ENCODE measurements at regions not wholly inside any gene's neighbourhood (a gene's known extent, or its start where the extent isn't known, plus 50 kb on each side); places are given as distances from the start of the nearest gene placed in this dataset.
"Not testable (repeated sequence)": the region's sequence is repeated elsewhere in the genome, so short reads cannot be mapped to it uniquely, and the experiment has no call there.

DNA sequence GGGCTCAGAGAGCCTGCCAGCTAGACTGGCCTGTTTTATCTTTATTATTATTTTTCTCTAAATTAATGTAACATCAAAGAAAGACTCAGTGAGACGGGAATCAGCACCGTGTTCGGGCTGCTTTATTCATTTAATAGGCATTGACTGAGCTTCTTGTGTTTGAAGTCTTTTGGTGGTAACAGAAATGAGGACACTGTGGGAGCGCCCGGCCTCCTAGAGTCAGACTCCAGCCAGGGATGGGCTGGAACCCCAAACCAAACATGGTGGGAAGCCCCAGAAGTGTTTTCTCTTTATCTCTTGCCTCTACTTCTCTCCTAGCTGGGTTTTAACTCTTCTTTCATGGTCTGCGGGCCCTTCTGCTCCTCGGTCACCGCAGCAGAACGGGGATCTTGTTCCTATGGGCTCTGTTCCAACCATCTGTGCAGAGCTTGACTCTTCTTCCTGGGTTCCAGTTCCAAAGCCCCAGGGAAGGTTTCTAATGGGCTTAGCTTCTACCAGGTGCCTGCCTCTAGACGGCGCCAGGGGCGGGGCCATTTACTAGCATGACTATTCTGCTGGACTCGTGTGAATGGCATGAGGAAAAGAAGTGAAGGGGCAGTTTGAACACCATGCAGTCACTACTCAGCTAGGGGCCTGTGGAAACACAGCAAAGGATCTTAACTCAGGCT lies 123.8 kb downstream of the FGF18 start:
- Histone ChIP-seq H3K4me2 (ENCODE audit: low read length) (no peak overlapping the region), H3K4me3 (ENCODE audit: low read length) (no peak overlapping the region), H3K9ac (ENCODE audit: low read depth, low read length) (no peak overlapping the region), H3K4me1 (ENCODE audit: control insufficient read depth, insufficient read depth, low read length) (no peaks in the 10 kb centered on the region), H3K27me3 (ENCODE audit: control insufficient read depth, insufficient read depth, low read length) (peaks cover 16% of the 10 kb centered on the region), H3K36me3 (ENCODE audit: insufficient read depth, low read length) (no peaks in the 10 kb centered on the region), H3K9me3 (replicated peaks; ENCODE audit: low read length) (no peaks in the 10 kb centered on the region)

DNA sequence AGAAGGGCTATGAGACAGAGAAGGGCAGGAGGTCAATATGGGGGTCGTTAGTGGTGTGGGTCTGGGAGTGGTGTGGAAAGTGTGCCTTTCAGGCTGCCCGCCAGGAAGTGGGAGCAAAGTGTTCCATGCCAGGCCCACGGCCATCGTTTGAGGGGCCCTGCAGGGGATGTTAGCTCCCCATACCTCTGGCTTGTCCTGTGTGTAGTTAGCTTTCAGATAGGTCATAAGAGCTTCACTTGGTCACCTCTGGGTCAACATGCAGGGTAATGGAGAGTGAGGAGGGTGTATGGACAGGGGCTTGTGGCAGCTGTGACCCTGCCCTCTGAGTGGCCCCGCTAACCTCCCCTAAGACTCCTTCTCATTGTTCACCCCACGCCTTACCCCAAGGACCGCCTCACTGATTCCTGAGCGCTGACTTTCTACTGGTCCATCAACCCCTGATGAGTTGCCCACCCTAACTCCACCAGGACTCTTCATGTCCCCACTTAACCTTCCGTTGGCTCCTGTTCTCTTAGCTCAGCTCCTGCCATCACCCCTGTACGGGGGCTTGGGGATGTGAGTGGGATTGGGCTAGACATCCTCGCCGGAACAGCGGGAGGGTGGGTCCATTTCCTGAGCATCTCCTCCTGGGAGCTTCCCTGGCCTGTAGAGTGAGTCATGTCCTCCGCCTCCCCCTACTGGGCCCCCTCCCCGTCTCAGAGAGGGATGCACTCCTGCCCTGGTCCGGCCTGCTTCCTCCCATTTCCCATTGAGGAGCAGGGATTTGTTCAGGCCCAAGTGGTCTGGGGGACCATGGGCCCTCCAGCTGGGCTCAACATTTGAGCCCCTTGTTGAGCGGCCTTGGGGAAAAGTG lies 125.7 kb downstream of the FGF18 start:
- Histone ChIP-seq H3K27me3 (ENCODE audit: control insufficient read depth, insufficient read depth, low read length) (peaks cover 24% of the 10 kb centered on the region), H3K9ac (ENCODE audit: low read depth, low read length) (no peak overlapping the region), H3K4me3 (ENCODE audit: low read length) (no peak overlapping the region), H3K4me1 (ENCODE audit: control insufficient read depth, insufficient read depth, low read length) (no peaks in the 10 kb centered on the region), H3K4me2 (ENCODE audit: low read length) (no peak overlapping the region), H3K9me3 (replicated peaks; ENCODE audit: low read length) (no peaks in the 10 kb centered on the region), H3K36me3 (ENCODE audit: insufficient read depth, low read length) (no peaks in the 10 kb centered on the region)

GRCh38 chr5:171549274-171549673 lies 129.8 kb downstream of the FGF18 start:
- no peaks in the 10 kb centered on the region for H3K36me3 ChIP-seq (ENCODE audit: insufficient read depth, low read length)
- peaks cover 21% of the 10 kb centered on the region for H3K27me3 ChIP-seq (ENCODE audit: control insufficient read depth, insufficient read depth, low read length)
- H3K9ac ChIP-seq (ENCODE audit: low read depth, low read length): no peak overlapping the region
- H3K4me2 ChIP-seq (ENCODE audit: low read length): no peak overlapping the region
- no peaks in the 10 kb centered on the region for H3K4me1 ChIP-seq (ENCODE audit: control insufficient read depth, insufficient read depth, low read length)
- no peak overlapping the region for H3K4me3 ChIP-seq (ENCODE audit: low read length)
- H3K9me3 ChIP-seq (replicated peaks; ENCODE audit: low read length): no peaks in the 10 kb centered on the region

DNA sequence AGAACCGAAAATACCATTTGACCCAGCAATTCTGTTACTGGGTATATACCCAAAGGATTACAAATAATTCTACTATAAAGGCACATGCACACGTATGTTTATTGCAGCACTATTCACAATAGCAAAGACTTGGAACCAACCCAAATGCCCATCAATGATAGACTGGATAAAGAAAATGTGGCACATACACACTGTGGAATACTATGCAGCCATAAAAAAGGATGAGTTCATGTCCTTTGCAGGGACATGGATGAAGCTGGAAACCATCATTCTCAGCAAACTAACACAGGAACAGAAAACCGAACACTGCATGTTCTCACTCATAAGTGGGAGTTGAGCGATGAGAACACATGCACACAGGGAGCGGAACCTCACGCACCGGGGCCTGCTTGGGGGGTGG lies 134.4 kb downstream of the FGF18 start:
- not testable (repeated sequence) for H3K4me2 ChIP-seq (ENCODE audit: low read length); H3K4me1 ChIP-seq (ENCODE audit: control insufficient read depth, insufficient read depth, low read length); H3K4me3 ChIP-seq (ENCODE audit: low read length); H3K9me3 ChIP-seq (replicated peaks; ENCODE audit: low read length); H3K36me3 ChIP-seq (ENCODE audit: insufficient read depth, low read length); H3K9ac ChIP-seq (ENCODE audit: low read depth, low read length)
- peaks cover 30% of the 10 kb centered on the region for H3K27me3 ChIP-seq (ENCODE audit: control insufficient read depth, insufficient read depth, low read length)

DNA sequence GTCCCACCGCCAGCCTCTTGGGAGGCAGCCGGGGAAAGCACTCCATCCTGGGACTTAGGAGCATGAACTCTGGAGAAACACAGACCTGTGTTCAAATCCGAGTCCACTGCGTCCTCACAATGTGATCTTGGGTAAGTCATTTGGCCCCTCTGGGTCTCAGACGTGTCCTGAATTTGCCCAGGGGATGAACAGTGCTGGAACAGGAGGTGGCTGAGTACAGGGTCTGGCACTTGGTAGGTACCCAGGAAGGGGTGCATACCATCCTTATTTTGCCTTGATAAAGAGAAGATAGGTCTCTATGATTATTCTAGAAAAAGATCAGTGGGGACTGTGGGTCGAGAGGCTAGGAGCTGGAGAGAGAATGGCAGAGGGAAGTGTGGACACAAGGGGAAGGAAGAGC lies 135.7 kb downstream of the FGF18 start:
- Histone ChIP-seq H3K27me3 (ENCODE audit: control insufficient read depth, insufficient read depth, low read length) (peaks cover 22% of the 10 kb centered on the region), H3K36me3 (ENCODE audit: insufficient read depth, low read length) (no peaks in the 10 kb centered on the region), H3K4me1 (ENCODE audit: control insufficient read depth, insufficient read depth, low read length) (no peaks in the 10 kb centered on the region), H3K4me2 (ENCODE audit: low read length) (no peak overlapping the region), H3K9me3 (replicated peaks; ENCODE audit: low read length) (no peaks in the 10 kb centered on the region), H3K4me3 (ENCODE audit: low read length) (no peak overlapping the region), H3K9ac (ENCODE audit: low read depth, low read length) (no peak overlapping the region)

DNA sequence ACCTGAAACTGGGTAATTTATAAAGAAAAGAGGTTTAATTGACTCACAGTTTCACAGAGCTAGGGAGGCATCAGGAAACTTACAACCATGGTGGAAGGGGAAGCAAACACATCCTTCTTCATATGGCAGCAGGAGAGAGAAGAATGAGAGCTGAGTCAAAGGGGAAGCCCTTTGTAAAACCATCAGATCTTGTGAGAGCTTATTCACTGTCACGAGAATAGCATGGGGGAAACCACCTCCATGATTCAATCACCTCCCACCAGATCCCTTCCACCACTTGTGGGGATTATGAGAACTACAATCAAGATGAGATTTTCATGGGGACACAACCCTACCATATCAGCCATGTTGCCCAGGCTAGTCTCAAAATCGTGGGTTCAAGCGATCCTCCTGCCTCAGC lies 143.4 kb downstream of the FGF18 start:
- H3K27me3 ChIP-seq (ENCODE audit: control insufficient read depth, insufficient read depth, low read length): peaks cover 5% of the 10 kb centered on the region
- H3K36me3 ChIP-seq (ENCODE audit: insufficient read depth, low read length): no peaks in the 10 kb centered on the region
- no peak overlapping the region for H3K4me2 ChIP-seq (ENCODE audit: low read length)
- no peak overlapping the region for H3K4me3 ChIP-seq (ENCODE audit: low read length)
- H3K9ac ChIP-seq (ENCODE audit: low read depth, low read length): no peak overlapping the region
- H3K9me3 ChIP-seq (replicated peaks; ENCODE audit: low read length): no peaks in the 10 kb centered on the region
- H3K4me1 ChIP-seq (ENCODE audit: control insufficient read depth, insufficient read depth, low read length): no peaks in the 10 kb centered on the region

GRCh38 chr5:171568389-171568788 lies 148.9 kb downstream of the FGF18 start:
- H3K9me3 ChIP-seq (replicated peaks; ENCODE audit: low read length): peaks cover 3% of the 10 kb centered on the region
- peaks cover 4% of the 10 kb centered on the region for H3K4me1 ChIP-seq (ENCODE audit: control insufficient read depth, insufficient read depth, low read length)
- H3K9ac ChIP-seq (ENCODE audit: low read depth, low read length): no peak overlapping the region
- H3K4me3 ChIP-seq (ENCODE audit: low read length): no peak overlapping the region
- H3K4me2 ChIP-seq (ENCODE audit: low read length): no peak overlapping the region
- no peaks in the 10 kb centered on the region for H3K36me3 ChIP-seq (ENCODE audit: insufficient read depth, low read length)
- no peaks in the 10 kb centered on the region for H3K27me3 ChIP-seq (ENCODE audit: control insufficient read depth, insufficient read depth, low read length)

DNA sequence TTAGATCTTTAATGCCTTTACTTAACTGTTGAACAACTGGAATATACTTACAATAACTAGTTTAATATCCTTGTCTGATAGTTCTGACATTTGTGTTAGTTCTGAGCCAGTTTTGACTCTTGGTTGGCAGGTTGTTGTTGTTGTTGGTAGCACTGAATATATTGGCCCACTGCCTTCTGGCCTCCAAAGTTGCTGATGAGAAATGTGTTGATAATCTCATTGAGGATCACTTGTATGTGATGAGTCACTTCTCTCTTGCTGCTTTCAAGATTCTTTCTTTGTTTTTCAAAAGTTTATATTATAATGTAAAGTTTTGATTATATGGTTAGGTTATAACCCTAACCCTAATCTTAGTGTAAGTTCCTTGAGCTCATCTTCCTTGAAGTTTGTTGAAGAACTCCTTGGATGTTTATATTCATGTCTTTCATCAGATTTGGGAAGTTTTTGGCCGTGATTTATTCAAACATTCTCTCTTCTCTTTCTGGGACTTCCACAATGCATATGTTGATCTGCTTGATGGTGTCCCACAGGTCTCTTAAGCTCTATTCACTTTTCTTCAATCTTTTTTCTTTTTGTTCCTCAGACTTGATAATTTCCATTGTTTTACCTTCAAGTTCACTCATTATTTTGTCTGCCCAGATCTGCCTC lies 149.7 kb downstream of the FGF18 start:
- Histone ChIP-seq H3K9ac (ENCODE audit: low read depth, low read length) (no peak overlapping the region), H3K27me3 (ENCODE audit: control insufficient read depth, insufficient read depth, low read length) (no peaks in the 10 kb centered on the region), H3K4me3 (ENCODE audit: low read length) (no peak overlapping the region), H3K36me3 (ENCODE audit: insufficient read depth, low read length) (no peaks in the 10 kb centered on the region), H3K9me3 (replicated peaks; ENCODE audit: low read length) (peaks cover 3% of the 10 kb centered on the region), H3K4me2 (ENCODE audit: low read length) (no peak overlapping the region), H3K4me1 (ENCODE audit: control insufficient read depth, insufficient read depth, low read length) (peaks cover 4% of the 10 kb centered on the region)

DNA sequence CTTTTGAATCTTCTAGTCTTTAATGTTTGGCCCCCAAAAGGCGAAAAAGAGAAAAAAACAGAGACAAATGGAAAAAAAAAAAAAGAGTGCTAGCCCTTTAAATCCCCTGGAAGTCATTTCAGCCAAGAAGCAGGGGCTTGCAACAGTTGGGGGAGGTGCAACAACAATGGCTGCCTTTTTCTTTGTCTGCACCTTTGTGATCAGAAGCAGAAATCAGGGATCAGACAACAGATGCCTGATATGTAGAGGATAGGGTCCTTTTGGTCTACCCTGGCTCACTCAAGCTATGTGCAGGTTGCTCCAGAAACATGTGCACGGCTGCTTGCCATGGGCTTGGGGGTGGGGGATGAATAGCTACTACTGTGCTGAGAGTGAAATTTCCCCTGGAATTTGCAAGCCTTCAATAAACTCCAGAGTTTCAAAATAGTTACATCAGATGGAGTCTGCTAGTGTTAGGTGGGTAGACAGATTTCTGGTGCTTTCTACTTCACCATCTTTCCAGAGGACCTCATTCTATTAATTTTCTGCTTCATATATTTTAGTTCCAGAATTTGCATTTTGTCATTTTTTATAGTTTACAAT lies 150.9 kb downstream of the FGF18 start:
- H3K4me3 ChIP-seq (ENCODE audit: low read length): no peak overlapping the region
- H3K4me1 ChIP-seq (ENCODE audit: control insufficient read depth, insufficient read depth, low read length): peaks cover 4% of the 10 kb centered on the region
- peaks cover 3% of the 10 kb centered on the region for H3K9me3 ChIP-seq (replicated peaks; ENCODE audit: low read length)
- no peaks in the 10 kb centered on the region for H3K36me3 ChIP-seq (ENCODE audit: insufficient read depth, low read length)
- H3K27me3 ChIP-seq (ENCODE audit: control insufficient read depth, insufficient read depth, low read length): peaks cover under 1% of the 10 kb centered on the region
- H3K4me2 ChIP-seq (ENCODE audit: low read length): no peak overlapping the region
- no peak overlapping the region for H3K9ac ChIP-seq (ENCODE audit: low read depth, low read length)

- Histone ChIP-seq H3K4me2 (ENCODE audit: low read length) (no peak overlapping the region), H3K27me3 (ENCODE audit: control insufficient read depth, insufficient read depth, low read length) (peaks cover 9% of the 10 kb centered on the region), H3K36me3 (ENCODE audit: insufficient read depth, low read length) (no peaks in the 10 kb centered on the region), H3K9ac (ENCODE audit: low read depth, low read length) (no peak overlapping the region), H3K4me1 (ENCODE audit: control insufficient read depth, insufficient read depth, low read length) (peaks cover 4% of the 10 kb centered on the region), H3K4me3 (ENCODE audit: low read length) (no peak overlapping the region), H3K9me3 (replicated peaks; ENCODE audit: low read length) (peaks cover 3% of the 10 kb centered on the region)
Observed at GRCh38 chr5:171571663-171572062, 152.2 kb downstream of the FGF18 start.

DNA sequence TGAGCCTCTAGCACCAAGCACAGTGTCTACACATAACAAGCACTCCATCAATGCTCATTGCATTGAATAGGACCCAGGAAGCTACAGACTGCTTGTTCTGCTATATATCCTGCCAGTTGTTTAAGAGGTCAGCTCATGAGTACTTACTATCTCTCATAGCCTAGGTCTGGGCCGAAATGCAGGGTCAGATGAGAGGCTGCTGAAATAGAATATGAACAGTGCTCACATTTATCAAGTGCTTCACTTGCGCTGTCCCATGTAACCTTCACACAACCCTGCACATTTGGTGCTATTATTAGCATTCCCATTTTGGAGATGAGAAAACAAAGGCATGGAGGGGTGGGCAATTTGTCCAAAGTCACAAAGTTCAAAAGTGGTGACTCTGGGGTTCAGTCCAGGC lies 153.6 kb downstream of the FGF18 start:
- H3K9ac ChIP-seq (ENCODE audit: low read depth, low read length): no peak overlapping the region
- no peak overlapping the region for H3K4me2 ChIP-seq (ENCODE audit: low read length)
- H3K27me3 ChIP-seq (ENCODE audit: control insufficient read depth, insufficient read depth, low read length): peaks cover 18% of the 10 kb centered on the region
- peaks cover 4% of the 10 kb centered on the region for H3K4me1 ChIP-seq (ENCODE audit: control insufficient read depth, insufficient read depth, low read length)
- H3K4me3 ChIP-seq (ENCODE audit: low read length): no peak overlapping the region
- H3K36me3 ChIP-seq (ENCODE audit: insufficient read depth, low read length): no peaks in the 10 kb centered on the region
- peaks cover 3% of the 10 kb centered on the region for H3K9me3 ChIP-seq (replicated peaks; ENCODE audit: low read length)
